WTC11 (cell line): ENCODE measurements at regions not wholly inside any gene's neighbourhood (a gene's known extent, or its start where the extent isn't known, plus 50 kb on each side); places are given as distances from the start of the nearest gene placed in this dataset.

ENCODE experiments used
- ATAC-seq: fragments of 200-7000 bp; cut with Tn5 transposase; 2 replicates; pipeline ENCODE4 v1.10.0; 2021; ENCODE audit warnings: mild to moderate bottlenecking, moderate library complexity
- CTCF ChIA-PET: fragments of 300-600 bp; sonication (Branson Sonifier 250); formaldehyde crosslinking; loops from one replicate; lab custom pipeline; 2021; ENCODE audit warnings: antibody characterized with exemption; lab: Charles Lee
- POLR2A ChIA-PET: fragments of 350-600 bp; sonication (Branson Sonifier 250); formaldehyde crosslinking; loops from one replicate; lab custom pipeline; 2021; ENCODE audit warnings: antibody characterized with exemption; lab: Charles Lee
- DNase-seq: peaks from one replicate; pipeline ENCODE4 v3.0.0; 2021; ENCODE audit warnings: low spot score
- H3K27ac Mint-ChIP-seq: 2 replicates; pipeline ENCODE4 v1.8.0; 2021; ENCODE audit warnings: mixed read lengths
- H3K27me3 Mint-ChIP-seq: 2 replicates; pipeline ENCODE4 v1.8.0; 2021; ENCODE audit warnings: low read depth, mild to moderate bottlenecking, moderate library complexity, mixed read lengths
- H3K36me3 Mint-ChIP-seq: 2 replicates; pipeline ENCODE4 v1.8.0; 2021; ENCODE audit warnings: mixed read lengths
- H3K4me1 Mint-ChIP-seq: 2 replicates; pipeline ENCODE4 v1.8.0; 2022; ENCODE audit warnings: mixed read lengths
- H3K4me3 Mint-ChIP-seq: 2 replicates; pipeline ENCODE4 v1.8.0; 2021; ENCODE audit warnings: mild to moderate bottlenecking, moderate library complexity, mixed read lengths
- H3K9me3 Mint-ChIP-seq: 2 replicates; pipeline ENCODE4 v1.8.0; 2021; ENCODE audit warnings: mixed read lengths
- ATF1 ChIP-seq: sonication (generic); formaldehyde crosslinking; IDR thresholded peaks from 2 replicates; pipeline ENCODE4 v1.8.1; 2023; ENCODE audit warnings: mild to moderate bottlenecking, moderate library complexity, missing genetic modification reagents
- CBFB ChIP-seq: sonication (generic); formaldehyde crosslinking; IDR thresholded peaks from 2 replicates; pipeline ENCODE4 v1.8.1; 2022; ENCODE audit warnings: mild to moderate bottlenecking, low read depth, missing genetic modification reagents
- ETV6 ChIP-seq: sonication (generic); formaldehyde crosslinking; IDR thresholded peaks from 2 replicates; pipeline ENCODE4 v1.8.1; 2022; ENCODE audit warnings: mild to moderate bottlenecking, missing genetic modification reagents
- FOXK1 ChIP-seq: sonication (generic); formaldehyde crosslinking; IDR thresholded peaks from 2 replicates; pipeline ENCODE4 v1.8.0; 2022; ENCODE audit warnings: mild to moderate bottlenecking, moderate library complexity, missing genetic modification reagents
- GRHL2 ChIP-seq: fragments of 250-450 bp; sonication (Bioruptor Pico); IDR thresholded peaks from 2 replicates; pipeline ENCODE4 v1.8.0; 2022; ENCODE audit warnings: mild to moderate bottlenecking, moderate library complexity; ENCODE audit not compliant: insufficient replicate concordance, severe bottlenecking
- GTF2I ChIP-seq: fragments of 250-450 bp; sonication (Bioruptor Pico); conservative IDR thresholded peaks from 2 replicates; pipeline ENCODE4 v1.4.0; 2021; ENCODE audit warnings: mild to moderate bottlenecking
- NR3C1 ChIP-seq: sonication (generic); formaldehyde crosslinking; conservative IDR thresholded peaks from 2 replicates; pipeline ENCODE4 v1.8.1; 2023; ENCODE audit warnings: low read depth, mild to moderate bottlenecking, missing genetic modification reagents
- RELA ChIP-seq: sonication (generic); formaldehyde crosslinking; IDR thresholded peaks from 2 replicates; pipeline ENCODE4 v1.8.1; 2022; ENCODE audit warnings: missing genetic modification reagents, mild to moderate bottlenecking, borderline replicate concordance
- RORB ChIP-seq: fragments of 250-450 bp; sonication (Bioruptor Pico); IDR thresholded peaks from 2 replicates; pipeline ENCODE4 v1.9.0; 2021; ENCODE audit warnings: mild to moderate bottlenecking
- SMAD3 ChIP-seq: sonication (generic); formaldehyde crosslinking; IDR thresholded peaks from 2 replicates; pipeline ENCODE4 v1.8.0; 2022; ENCODE audit warnings: missing genetic modification reagents, mild to moderate bottlenecking, borderline replicate concordance
- SMAD4 ChIP-seq: sonication (generic); formaldehyde crosslinking; IDR thresholded peaks from 2 replicates; pipeline ENCODE4 v1.8.0; 2022; ENCODE audit warnings: mild to moderate bottlenecking, missing genetic modification reagents
- SP1 ChIP-seq: sonication (generic); formaldehyde crosslinking; conservative IDR thresholded peaks from 2 replicates; pipeline ENCODE4 v1.8.1; 2022; ENCODE audit warnings: missing genetic modification reagents
- TEAD4 ChIP-seq: sonication (generic); formaldehyde crosslinking; IDR thresholded peaks from 2 replicates; pipeline ENCODE4 v1.8.0; 2022; ENCODE audit warnings: mild to moderate bottlenecking, missing genetic modification reagents
- ZNF138 ChIP-seq: sonication (generic); formaldehyde crosslinking; conservative IDR thresholded peaks from 2 replicates; pipeline ENCODE4 v1.8.1; 2022; ENCODE audit warnings: mild to moderate bottlenecking, moderate library complexity, missing genetic modification reagents
- ZNF219 ChIP-seq: sonication (generic); formaldehyde crosslinking; IDR thresholded peaks from 2 replicates; pipeline ENCODE4 v1.8.0; 2023; ENCODE audit warnings: missing genetic modification reagents, mild to moderate bottlenecking, borderline replicate concordance
- ZNF317 ChIP-seq: sonication (generic); formaldehyde crosslinking; IDR thresholded peaks from 2 replicates; pipeline ENCODE4 v1.8.1; 2023; ENCODE audit warnings: low read depth, mild to moderate bottlenecking, moderate library complexity, missing genetic modification reagents, borderline replicate concordance
- TF ChIP-seq, protein P1 (sequence below): fragments of 250-450 bp; sonication (Bioruptor Pico); IDR thresholded peaks from 2 replicates; pipeline ENCODE4 v1.9.0; 2021; ENCODE audit warnings: mild to moderate bottlenecking
- TF ChIP-seq, protein P2 (sequence below): sonication (generic); formaldehyde crosslinking; IDR thresholded peaks from 2 replicates; pipeline ENCODE4 v1.8.1; 2023; ENCODE audit warnings: mild to moderate bottlenecking, missing genetic modification reagents, borderline replicate concordance
- TF ChIP-seq, protein P3 (sequence below): fragments of 250-450 bp; sonication (Bioruptor Pico); conservative IDR thresholded peaks from 2 replicates; pipeline ENCODE4 v1.9.0; 2021; ENCODE audit warnings: mild to moderate bottlenecking
- TF ChIP-seq, protein P4 (sequence below): sonication (generic); formaldehyde crosslinking; IDR thresholded peaks from 2 replicates; pipeline ENCODE4 v1.8.1; 2023; ENCODE audit warnings: mild to moderate bottlenecking, missing genetic modification reagents
- TF ChIP-seq, protein P5 (sequence below): sonication (generic); formaldehyde crosslinking; IDR thresholded peaks from 2 replicates; pipeline ENCODE4 v1.8.1; 2022; ENCODE audit warnings: mild to moderate bottlenecking, missing genetic modification reagents, moderate library complexity, borderline replicate concordance
- TF ChIP-seq, protein P6 (sequence below): sonication (generic); formaldehyde crosslinking; IDR thresholded peaks from 2 replicates; pipeline ENCODE4 v1.8.0; 2022; ENCODE audit warnings: mild to moderate bottlenecking, missing genetic modification reagents

DNA sequence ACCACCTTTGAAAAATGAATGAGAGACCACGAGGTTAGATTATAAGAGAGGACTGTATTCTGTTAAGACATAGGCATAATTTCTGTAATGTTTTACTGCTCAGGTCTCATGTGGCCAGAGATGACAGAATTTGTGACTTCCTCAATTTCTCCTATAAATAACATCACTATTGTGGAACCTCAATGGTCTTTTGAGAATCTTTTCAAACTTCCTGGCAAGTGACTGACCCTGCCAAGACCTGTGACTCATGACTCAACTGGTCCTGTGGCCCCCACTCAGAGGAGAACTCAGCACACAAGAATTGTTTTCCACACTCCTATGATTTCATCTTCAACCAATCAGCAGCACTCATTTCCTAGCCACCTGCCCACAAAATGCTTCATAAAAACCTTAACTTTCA, 508.2 kb upstream of the ATP2B1 start:
- TF ChIP-seq GRHL2 (CRISPR knock-in tag) (no peak), ZNF138 (CRISPR knock-in tag) (no peak), ZNF317 (CRISPR knock-in tag) (no peak), SMAD3 (no peak), RORB (no peak), ZNF219 (CRISPR knock-in tag) (no peak), SMAD4 (CRISPR knock-in tag) (no peak)
- TF ChIP-seq, protein P1, sequence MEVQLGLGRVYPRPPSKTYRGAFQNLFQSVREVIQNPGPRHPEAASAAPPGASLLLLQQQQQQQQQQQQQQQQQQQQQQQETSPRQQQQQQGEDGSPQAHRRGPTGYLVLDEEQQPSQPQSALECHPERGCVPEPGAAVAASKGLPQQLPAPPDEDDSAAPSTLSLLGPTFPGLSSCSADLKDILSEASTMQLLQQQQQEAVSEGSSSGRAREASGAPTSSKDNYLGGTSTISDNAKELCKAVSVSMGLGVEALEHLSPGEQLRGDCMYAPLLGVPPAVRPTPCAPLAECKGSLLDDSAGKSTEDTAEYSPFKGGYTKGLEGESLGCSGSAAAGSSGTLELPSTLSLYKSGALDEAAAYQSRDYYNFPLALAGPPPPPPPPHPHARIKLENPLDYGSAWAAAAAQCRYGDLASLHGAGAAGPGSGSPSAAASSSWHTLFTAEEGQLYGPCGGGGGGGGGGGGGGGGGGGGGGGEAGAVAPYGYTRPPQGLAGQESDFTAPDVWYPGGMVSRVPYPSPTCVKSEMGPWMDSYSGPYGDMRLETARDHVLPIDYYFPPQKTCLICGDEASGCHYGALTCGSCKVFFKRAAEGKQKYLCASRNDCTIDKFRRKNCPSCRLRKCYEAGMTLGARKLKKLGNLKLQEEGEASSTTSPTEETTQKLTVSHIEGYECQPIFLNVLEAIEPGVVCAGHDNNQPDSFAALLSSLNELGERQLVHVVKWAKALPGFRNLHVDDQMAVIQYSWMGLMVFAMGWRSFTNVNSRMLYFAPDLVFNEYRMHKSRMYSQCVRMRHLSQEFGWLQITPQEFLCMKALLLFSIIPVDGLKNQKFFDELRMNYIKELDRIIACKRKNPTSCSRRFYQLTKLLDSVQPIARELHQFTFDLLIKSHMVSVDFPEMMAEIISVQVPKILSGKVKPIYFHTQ (CRISPR knock-in tag), result no peak
- no peaks in the 10 kb centered on the region for H3K4me1 Mint-ChIP-seq
- H3K4me3 Mint-ChIP-seq, result no peak overlapping the region
- DNase-seq (no peak), ATAC-seq (no peak)
- H3K9me3 Mint-ChIP-seq, result peaks cover 8% of the 10 kb centered on the region
- ChIA-PET CTCF (no interaction called here), POLR2A (no interaction called here)
- H3K36me3 Mint-ChIP-seq, result no peaks in the 10 kb centered on the region
- H3K27ac Mint-ChIP-seq, result no peak overlapping the region
- no peaks in the 10 kb centered on the region; the same call in 1 of the 2 replicates for H3K27me3 Mint-ChIP-seq

DNA sequence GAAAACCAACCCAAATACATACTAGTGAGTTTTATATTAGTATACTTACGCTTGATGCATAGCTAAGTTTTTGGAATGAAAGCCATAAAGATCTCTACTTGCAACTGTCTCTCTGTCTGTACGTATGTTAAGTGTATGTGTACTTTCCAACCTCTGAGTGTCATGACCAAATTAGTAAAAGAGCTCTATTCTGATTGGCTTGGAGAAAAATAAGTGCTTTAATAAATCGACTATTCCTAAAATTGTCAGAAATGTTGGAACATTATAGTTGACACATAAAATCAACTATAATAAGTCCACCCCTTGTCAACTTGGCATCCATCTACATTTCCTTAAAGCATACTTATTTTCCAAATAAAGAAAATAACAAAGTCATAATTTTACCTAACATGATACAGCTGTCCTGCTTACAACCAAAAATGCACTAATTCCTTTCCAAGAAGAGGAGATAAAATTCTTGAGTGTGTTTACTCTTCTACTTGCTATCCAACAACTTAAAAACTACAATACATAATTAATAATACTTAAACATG, 507.4 kb upstream of the ATP2B1 start:
- ATAC-seq, result no peak
- no peak overlapping the region for H3K27ac Mint-ChIP-seq

DNA sequence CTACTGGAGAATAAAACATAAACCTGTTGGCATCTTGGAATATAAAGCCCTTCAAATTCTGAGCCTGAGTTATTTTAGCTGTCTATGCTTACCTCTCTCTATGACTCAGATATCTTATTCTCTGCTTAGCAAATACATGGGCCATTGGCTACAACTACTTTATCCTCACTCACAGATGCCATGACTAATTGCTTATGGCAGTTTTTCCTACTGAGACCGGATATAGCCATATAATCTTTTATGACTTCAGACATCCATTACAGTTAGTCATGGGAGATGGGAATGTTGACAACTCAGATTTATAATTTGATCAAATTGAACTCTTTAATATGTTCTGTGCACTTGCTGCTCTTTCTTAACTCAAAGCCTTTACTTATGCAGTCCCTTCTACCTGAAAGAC, 502.4 kb upstream of the ATP2B1 start:
- H3K27me3 Mint-ChIP-seq, result no peaks in the 10 kb centered on the region
- ChIA-PET POLR2A (interaction anchor here (0.5 kb wide), 1 partner anchor 101 kb away, joined by 6 read pairs; no protein-coding TSS in a partner anchor), CTCF (no interaction called here)
- TF ChIP-seq ETV6 (CRISPR knock-in tag) (no peak), SP1 (CRISPR knock-in tag) (no peak), TEAD4 (CRISPR knock-in tag) (no peak), ZNF138 (CRISPR knock-in tag) (no peak)
- TF ChIP-seq, protein P2, sequence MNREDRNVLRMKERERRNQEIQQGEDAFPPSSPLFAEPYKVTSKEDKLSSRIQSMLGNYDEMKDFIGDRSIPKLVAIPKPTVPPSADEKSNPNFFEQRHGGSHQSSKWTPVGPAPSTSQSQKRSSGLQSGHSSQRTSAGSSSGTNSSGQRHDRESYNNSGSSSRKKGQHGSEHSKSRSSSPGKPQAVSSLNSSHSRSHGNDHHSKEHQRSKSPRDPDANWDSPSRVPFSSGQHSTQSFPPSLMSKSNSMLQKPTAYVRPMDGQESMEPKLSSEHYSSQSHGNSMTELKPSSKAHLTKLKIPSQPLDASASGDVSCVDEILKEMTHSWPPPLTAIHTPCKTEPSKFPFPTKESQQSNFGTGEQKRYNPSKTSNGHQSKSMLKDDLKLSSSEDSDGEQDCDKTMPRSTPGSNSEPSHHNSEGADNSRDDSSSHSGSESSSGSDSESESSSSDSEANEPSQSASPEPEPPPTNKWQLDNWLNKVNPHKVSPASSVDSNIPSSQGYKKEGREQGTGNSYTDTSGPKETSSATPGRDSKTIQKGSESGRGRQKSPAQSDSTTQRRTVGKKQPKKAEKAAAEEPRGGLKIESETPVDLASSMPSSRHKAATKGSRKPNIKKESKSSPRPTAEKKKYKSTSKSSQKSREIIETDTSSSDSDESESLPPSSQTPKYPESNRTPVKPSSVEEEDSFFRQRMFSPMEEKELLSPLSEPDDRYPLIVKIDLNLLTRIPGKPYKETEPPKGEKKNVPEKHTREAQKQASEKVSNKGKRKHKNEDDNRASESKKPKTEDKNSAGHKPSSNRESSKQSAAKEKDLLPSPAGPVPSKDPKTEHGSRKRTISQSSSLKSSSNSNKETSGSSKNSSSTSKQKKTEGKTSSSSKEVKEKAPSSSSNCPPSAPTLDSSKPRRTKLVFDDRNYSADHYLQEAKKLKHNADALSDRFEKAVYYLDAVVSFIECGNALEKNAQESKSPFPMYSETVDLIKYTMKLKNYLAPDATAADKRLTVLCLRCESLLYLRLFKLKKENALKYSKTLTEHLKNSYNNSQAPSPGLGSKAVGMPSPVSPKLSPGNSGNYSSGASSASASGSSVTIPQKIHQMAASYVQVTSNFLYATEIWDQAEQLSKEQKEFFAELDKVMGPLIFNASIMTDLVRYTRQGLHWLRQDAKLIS (CRISPR knock-in tag), result no peak
- TF ChIP-seq, protein P3, sequence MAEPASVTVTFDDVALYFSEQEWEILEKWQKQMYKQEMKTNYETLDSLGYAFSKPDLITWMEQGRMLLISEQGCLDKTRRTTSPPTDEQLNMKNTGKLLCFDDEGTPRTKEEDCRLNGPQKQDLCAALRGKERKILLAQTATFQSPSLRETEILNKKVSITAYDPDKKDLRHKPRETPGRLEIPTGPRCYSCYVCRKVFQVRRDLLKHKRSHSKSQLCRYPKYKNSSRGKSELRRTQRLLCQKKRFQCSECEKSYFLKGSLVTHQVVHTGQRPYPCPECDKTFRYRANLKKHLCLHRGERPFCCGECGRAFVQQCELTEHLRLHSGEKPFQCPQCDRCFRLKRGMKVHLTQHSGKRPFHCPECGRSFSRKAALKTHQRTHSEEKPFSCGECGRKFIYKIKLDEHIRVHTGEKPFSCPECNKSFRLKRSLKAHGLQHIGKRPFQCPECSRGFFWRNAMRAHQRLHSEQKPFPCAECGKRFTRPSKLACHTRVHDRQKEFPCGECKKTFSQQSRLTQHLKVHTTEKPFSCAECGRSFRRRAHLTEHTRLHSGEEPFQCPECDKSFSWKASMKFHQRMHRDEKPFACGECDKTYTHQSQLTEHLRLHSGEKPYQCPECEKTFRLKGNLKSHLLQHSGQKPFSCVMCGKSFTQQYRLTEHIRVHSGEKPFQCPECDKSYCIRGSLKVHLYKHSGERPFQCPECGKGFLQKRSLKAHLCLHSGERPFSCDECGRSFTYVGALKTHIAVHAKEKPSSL (CRISPR knock-in tag), result no peak
- no peak overlapping the region for H3K27ac Mint-ChIP-seq
- DNase-seq (no peak), ATAC-seq (no peak)
- no peak overlapping the region for H3K4me3 Mint-ChIP-seq
- H3K9me3 Mint-ChIP-seq, result peaks cover 44% of the 10 kb centered on the region
- no peaks in the 10 kb centered on the region for H3K4me1 Mint-ChIP-seq
- peaks cover 28% of the 10 kb centered on the region for H3K36me3 Mint-ChIP-seq

More for the DNA sequence above, 507.4 kb upstream of the ATP2B1 start:
- TF ChIP-seq GTF2I (CRISPR knock-in tag) (no peak), NR3C1 (CRISPR knock-in tag) (no peak), RELA (CRISPR knock-in tag) (no peak), CBFB (CRISPR knock-in tag) (no peak), ATF1 (CRISPR knock-in tag) (no peak), FOXK1 (CRISPR knock-in tag) (no peak)
- TF ChIP-seq, protein P4, sequence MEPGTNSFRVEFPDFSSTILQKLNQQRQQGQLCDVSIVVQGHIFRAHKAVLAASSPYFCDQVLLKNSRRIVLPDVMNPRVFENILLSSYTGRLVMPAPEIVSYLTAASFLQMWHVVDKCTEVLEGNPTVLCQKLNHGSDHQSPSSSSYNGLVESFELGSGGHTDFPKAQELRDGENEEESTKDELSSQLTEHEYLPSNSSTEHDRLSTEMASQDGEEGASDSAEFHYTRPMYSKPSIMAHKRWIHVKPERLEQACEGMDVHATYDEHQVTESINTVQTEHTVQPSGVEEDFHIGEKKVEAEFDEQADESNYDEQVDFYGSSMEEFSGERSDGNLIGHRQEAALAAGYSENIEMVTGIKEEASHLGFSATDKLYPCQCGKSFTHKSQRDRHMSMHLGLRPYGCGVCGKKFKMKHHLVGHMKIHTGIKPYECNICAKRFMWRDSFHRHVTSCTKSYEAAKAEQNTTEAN (CRISPR knock-in tag), result no peak
- TF ChIP-seq, protein P5, sequence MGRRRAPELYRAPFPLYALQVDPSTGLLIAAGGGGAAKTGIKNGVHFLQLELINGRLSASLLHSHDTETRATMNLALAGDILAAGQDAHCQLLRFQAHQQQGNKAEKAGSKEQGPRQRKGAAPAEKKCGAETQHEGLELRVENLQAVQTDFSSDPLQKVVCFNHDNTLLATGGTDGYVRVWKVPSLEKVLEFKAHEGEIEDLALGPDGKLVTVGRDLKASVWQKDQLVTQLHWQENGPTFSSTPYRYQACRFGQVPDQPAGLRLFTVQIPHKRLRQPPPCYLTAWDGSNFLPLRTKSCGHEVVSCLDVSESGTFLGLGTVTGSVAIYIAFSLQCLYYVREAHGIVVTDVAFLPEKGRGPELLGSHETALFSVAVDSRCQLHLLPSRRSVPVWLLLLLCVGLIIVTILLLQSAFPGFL (CRISPR knock-in tag), result no peak
- TF ChIP-seq, protein P6, sequence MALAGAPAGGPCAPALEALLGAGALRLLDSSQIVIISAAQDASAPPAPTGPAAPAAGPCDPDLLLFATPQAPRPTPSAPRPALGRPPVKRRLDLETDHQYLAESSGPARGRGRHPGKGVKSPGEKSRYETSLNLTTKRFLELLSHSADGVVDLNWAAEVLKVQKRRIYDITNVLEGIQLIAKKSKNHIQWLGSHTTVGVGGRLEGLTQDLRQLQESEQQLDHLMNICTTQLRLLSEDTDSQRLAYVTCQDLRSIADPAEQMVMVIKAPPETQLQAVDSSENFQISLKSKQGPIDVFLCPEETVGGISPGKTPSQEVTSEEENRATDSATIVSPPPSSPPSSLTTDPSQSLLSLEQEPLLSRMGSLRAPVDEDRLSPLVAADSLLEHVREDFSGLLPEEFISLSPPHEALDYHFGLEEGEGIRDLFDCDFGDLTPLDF (CRISPR knock-in tag), result no peak
- Mint-ChIP-seq H3K36me3 (no peaks in the 10 kb centered on the region), H3K4me3 (no peak overlapping the region), H3K9me3 (peaks cover 8% of the 10 kb centered on the region), H3K27me3 (no peaks in the 10 kb centered on the region; the same call in 1 of the 2 replicates), H3K4me1 (no peaks in the 10 kb centered on the region)
- DNase-seq, result no peak
- POLR2A ChIA-PET, result no interaction called here
- CTCF ChIA-PET, result no interaction called here
